ENCODE measurements at regions not wholly inside any gene's neighbourhood (a gene's known extent, or its start where the extent isn't known, plus 50 kb on each side); places are given as distances from the start of the nearest gene placed in this dataset.

GRCh38 chr9:135422341-135422944 is 57.1 kb upstream of the PPP1R26 start:
- no peak overlapping the region for H3K27ac Mint-ChIP-seq
- H3K4me3 Mint-ChIP-seq = no peak overlapping the region
- DNase-seq (ENCODE audit: extremely low spot score, unreplicated experiment) = no peak
- H3K9me3 Mint-ChIP-seq = no peaks in the 10 kb centered on the region
- H3K27me3 Mint-ChIP-seq = no peaks in the 10 kb centered on the region
- no peaks in the 10 kb centered on the region for H3K4me1 Mint-ChIP-seq (ENCODE audit: unreplicated experiment)
- TF ChIP-seq CTCF (conservative IDR thresholded peaks at IDR 0.05) = no peak
- H3K36me3 Mint-ChIP-seq = no peaks in the 10 kb centered on the region

- H3K36me3 Mint-ChIP-seq = no peaks in the 10 kb centered on the region
- no peak for DNase-seq (ENCODE audit: extremely low spot score, unreplicated experiment)
Observed at GRCh38 chr9:135423725-135424124, 55.9 kb upstream of the PPP1R26 start.

More at GRCh38 chr9:135423725-135424124, 55.9 kb upstream of the PPP1R26 start:
- TF ChIP-seq CTCF (conservative IDR thresholded peaks at IDR 0.05) = no peak
- Mint-ChIP-seq H3K4me1 (ENCODE audit: unreplicated experiment) (no peaks in the 10 kb centered on the region), H3K9me3 (peaks cover under 1% of the 10 kb centered on the region), H3K27ac (no peak overlapping the region), H3K4me3 (no peak overlapping the region), H3K27me3 (no peaks in the 10 kb centered on the region)

All from type B pancreatic cell (in vitro differentiated cells).